ENCODE measurements at regions not wholly inside any gene's neighbourhood (a gene's known extent, or its start where the extent isn't known, plus 50 kb on each side); places are given as distances from the start of the nearest gene placed in this dataset.
"Not testable (repeated sequence)": the region's sequence is repeated elsewhere in the genome, so short reads cannot be mapped to it uniquely, and the experiment has no call there.

GRCh38 chr6:121723623-121724022 is 288.2 kb downstream of the GJA1 start:
- TF ChIP-seq, protein P1, sequence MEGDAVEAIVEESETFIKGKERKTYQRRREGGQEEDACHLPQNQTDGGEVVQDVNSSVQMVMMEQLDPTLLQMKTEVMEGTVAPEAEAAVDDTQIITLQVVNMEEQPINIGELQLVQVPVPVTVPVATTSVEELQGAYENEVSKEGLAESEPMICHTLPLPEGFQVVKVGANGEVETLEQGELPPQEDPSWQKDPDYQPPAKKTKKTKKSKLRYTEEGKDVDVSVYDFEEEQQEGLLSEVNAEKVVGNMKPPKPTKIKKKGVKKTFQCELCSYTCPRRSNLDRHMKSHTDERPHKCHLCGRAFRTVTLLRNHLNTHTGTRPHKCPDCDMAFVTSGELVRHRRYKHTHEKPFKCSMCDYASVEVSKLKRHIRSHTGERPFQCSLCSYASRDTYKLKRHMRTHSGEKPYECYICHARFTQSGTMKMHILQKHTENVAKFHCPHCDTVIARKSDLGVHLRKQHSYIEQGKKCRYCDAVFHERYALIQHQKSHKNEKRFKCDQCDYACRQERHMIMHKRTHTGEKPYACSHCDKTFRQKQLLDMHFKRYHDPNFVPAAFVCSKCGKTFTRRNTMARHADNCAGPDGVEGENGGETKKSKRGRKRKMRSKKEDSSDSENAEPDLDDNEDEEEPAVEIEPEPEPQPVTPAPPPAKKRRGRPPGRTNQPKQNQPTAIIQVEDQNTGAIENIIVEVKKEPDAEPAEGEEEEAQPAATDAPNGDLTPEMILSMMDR (conservative IDR thresholded peaks at IDR 0.05; ENCODE audit: low read depth, low read length): no peak
- H3K4me3 ChIP-seq (ENCODE audit: low read depth, low read length): no peak overlapping the region
- no peak for DNase-seq (ENCODE audit: low read depth)

- no peak for DNase-seq (ENCODE audit: low read depth)
- H3K4me3 ChIP-seq (ENCODE audit: low read depth, low read length): no peak overlapping the region
- TF ChIP-seq, protein P1 (conservative IDR thresholded peaks at IDR 0.05; ENCODE audit: low read depth, low read length): no peak
Measured at GRCh38 chr6:121724576-121724975, 289.1 kb downstream of the GJA1 start.

DNA sequence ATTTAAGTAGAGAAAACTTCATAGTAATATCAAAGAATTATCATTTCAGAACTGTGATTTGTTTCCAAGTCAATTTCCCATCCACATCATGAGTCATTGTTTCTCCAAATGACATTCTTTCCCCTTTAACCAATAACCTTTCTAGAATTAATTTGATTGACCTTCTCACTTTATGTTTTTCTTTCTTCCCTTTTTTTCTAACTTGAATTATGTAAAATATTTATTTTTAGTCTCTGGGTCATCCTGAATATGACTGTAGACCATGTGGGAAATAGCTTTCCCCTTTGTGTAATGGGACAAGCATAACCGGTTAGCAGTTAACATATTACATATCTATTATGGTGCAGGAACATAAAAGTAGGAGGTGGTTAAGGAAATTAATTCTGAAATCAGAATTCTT is 291.1 kb downstream of the GJA1 start:
- no peak overlapping the region for H3K4me3 ChIP-seq (ENCODE audit: low read depth, low read length)
- TF ChIP-seq, protein P1 (conservative IDR thresholded peaks at IDR 0.05; ENCODE audit: low read depth, low read length): no peak
- DNase-seq (ENCODE audit: low read depth): peak; percentile 30

- TF ChIP-seq, protein P1 (conservative IDR thresholded peaks at IDR 0.05; ENCODE audit: low read depth, low read length): no peak
- H3K4me3 ChIP-seq (ENCODE audit: low read depth, low read length): no peak overlapping the region
- DNase-seq (ENCODE audit: low read depth): no peak
Measured at GRCh38 chr6:121730616-121731015, 295.2 kb downstream of the GJA1 start.

GRCh38 chr6:121731381-121731780 is 295.9 kb downstream of the GJA1 start:
- TF ChIP-seq, protein P1 (conservative IDR thresholded peaks at IDR 0.05; ENCODE audit: low read depth, low read length): no peak

GRCh38 chr6:121732641-121733040 is 297.2 kb downstream of the GJA1 start:
- H3K4me3 ChIP-seq (ENCODE audit: low read depth, low read length): no peak overlapping the region
- TF ChIP-seq, protein P1 (conservative IDR thresholded peaks at IDR 0.05; ENCODE audit: low read depth, low read length): no peak
- DNase-seq (ENCODE audit: low read depth): peak; percentile 23

More at GRCh38 chr6:121731381-121731780, 295.9 kb downstream of the GJA1 start:
- DNase-seq (ENCODE audit: low read depth): no peak
- H3K4me3 ChIP-seq (ENCODE audit: low read depth, low read length): no peak overlapping the region

DNA sequence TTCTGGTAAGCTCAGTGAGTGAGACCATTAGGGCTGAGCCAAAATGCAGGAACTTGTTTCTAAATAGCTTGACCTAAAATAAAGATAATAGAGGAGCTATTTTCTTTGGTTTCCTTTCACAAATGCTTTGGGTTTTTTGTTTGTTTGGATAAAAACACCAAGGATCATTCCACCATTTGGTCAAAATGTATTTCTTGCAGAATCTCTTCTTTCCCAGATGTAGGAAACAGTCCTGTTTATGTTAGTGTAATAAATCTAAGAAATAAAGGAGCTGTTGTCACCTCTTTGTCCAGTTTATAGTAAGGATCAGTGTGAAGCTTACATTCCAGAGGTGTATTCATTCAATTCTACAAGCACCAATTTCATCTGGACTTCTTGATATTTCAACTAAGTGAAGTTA is 297.8 kb downstream of the GJA1 start:
- peak; percentile 28 for DNase-seq (ENCODE audit: low read depth)
- no peak overlapping the region for H3K4me3 ChIP-seq (ENCODE audit: low read depth, low read length)
- TF ChIP-seq, protein P1 (conservative IDR thresholded peaks at IDR 0.05; ENCODE audit: low read depth, low read length): no peak

DNA sequence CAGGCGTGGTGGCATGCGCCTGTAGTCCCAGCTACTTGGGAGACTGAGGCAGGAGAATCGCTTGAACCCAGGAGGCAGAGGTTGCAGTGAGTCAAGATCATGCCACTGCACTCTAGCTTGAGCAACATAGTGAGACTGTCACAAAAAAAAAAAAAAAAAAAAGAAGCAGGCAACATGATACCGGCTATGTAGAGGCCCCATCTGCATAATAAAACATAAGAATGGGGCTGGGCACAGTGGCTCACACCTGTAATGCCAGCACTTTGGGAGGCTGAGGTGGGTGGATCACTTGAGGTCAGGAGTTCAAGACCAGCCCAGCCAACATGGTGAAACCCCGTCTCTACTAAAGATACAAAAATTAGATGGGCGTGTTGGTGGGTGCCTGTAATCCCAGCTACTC is 304.7 kb downstream of the GJA1 start:
- not testable (repeated sequence) for DNase-seq (ENCODE audit: low read depth); H3K4me3 ChIP-seq (ENCODE audit: low read depth, low read length)

Measured in choroid plexus epithelial cell (primary cell).